Thymus (tissue), 11 donors: ENCODE measurements at regions not wholly inside any gene's neighbourhood (a gene's known extent, or its start where the extent isn't known, plus 50 kb on each side); places are given as distances from the start of the nearest gene placed in this dataset.
"Not testable (repeated sequence)": the region's sequence is repeated elsewhere in the genome, so short reads cannot be mapped to it uniquely, and the experiment has no call there.

Experiments used
- DNase-seq, 9 donors: peaks; one replicate each; pipeline ENCODE4 v3.0.0-alpha.2; 2013; ENCODE audit warnings: low spot score in 9 of 9, low read depth in 6 of 9, missing footprints in 1 of 9
- H3K27ac ChIP-seq, 2 donors: one replicate each; pipeline ENCODE4 v1.5.1; 2013; ENCODE audit warnings: control low read depth in 1 of 2, low read depth in 1 of 2, low read length in 1 of 2, mild to moderate bottlenecking in 1 of 2, moderate library complexity in 1 of 2
- H3K27me3 ChIP-seq, 2 donors: one replicate each; pipeline ENCODE4 v1.5.1; 2013; ENCODE audit warnings: low read length in 1 of 2; ENCODE audit not compliant: control insufficient read depth in 2 of 2, insufficient read depth in 1 of 2
- H3K36me3 ChIP-seq, 2 donors: one replicate each; pipeline ENCODE4 v1.5.1; 2013; ENCODE audit warnings: low read length in 1 of 2, mild to moderate bottlenecking in 1 of 2, moderate library complexity in 1 of 2; ENCODE audit not compliant: control insufficient read depth in 2 of 2, insufficient read depth in 2 of 2
- H3K4me1 ChIP-seq, 2 donors: one replicate each; pipeline ENCODE4 v1.5.1; 2013; ENCODE audit warnings: low read length in 2 of 2; ENCODE audit not compliant: control insufficient read depth in 2 of 2, insufficient read depth in 2 of 2
- H3K4me3 ChIP-seq, 2 donors: one replicate each; pipeline ENCODE4 v1.5.1; 2013; ENCODE audit warnings: low read length in 2 of 2, control low read depth in 1 of 2, mild to moderate bottlenecking in 1 of 2
- H3K9me3 ChIP-seq, 2 donors: one replicate each; pipeline ENCODE4 v1.5.1; 2013; ENCODE audit warnings: low read length in 1 of 2, mild to moderate bottlenecking in 1 of 2; ENCODE audit not compliant: control insufficient read depth in 2 of 2, insufficient read depth in 1 of 2
- WGBS: extraction: QIAGEN DNeasy Blood & Tissue Kit; methylation state at CpG from one replicate; pipeline ENCODE4 v1.1.7; 2013; 5-methylcytosine and 5-hydroxymethylcytosine counted together
- donor health status: healthy.

GRCh38 chr6:77089776-77090175, 373.5 kb downstream of the HTR1B start:
- DNase-seq, result no peak
- H3K36me3 ChIP-seq, result no peaks in the 10 kb centered on the region
- no peaks in the 10 kb centered on the region for H3K4me1 ChIP-seq
- H3K27me3 ChIP-seq, result no peaks in the 10 kb centered on the region
- no peak overlapping the region for H3K4me3 ChIP-seq
- H3K9me3 ChIP-seq, result no peaks in the 10 kb centered on the region
- no peak overlapping the region for H3K27ac ChIP-seq

- not testable (repeated sequence) for H3K9me3 ChIP-seq, DNase-seq, H3K27ac ChIP-seq, H3K4me3 ChIP-seq, H3K4me1 ChIP-seq, H3K36me3 ChIP-seq, H3K27me3 ChIP-seq
- 94% methylated on average over 18 of the region's 19 CpGs for WGBS
Observed at GRCh38 chr6:77087794-77088318, 375.4 kb downstream of the HTR1B start.

GRCh38 chr6:77074037-77074713, 389.1 kb downstream of the HTR1B start:
- no peaks in the 10 kb centered on the region for H3K4me1 ChIP-seq
- H3K27me3 ChIP-seq, result no peaks in the 10 kb centered on the region
- no peak overlapping the region for H3K27ac ChIP-seq
- no peaks in the 10 kb centered on the region for H3K36me3 ChIP-seq
- WGBS, result 88% methylated on average over 7 of the region's 7 CpGs
- H3K9me3 ChIP-seq, result no peaks in the 10 kb centered on the region
- H3K4me3 ChIP-seq, result no peak overlapping the region
- no peak for DNase-seq

GRCh38 chr6:77073410-77073760, 389.9 kb downstream of the HTR1B start:
- Histone ChIP-seq H3K36me3 (no peaks in the 10 kb centered on the region), H3K4me3 (no peak overlapping the region), H3K27me3 (no peaks in the 10 kb centered on the region), H3K9me3 (no peaks in the 10 kb centered on the region), H3K27ac (no peak overlapping the region), H3K4me1 (no peaks in the 10 kb centered on the region)
- no peak for DNase-seq
- 60% methylated on average over 1 of the region's 1 CpG for WGBS

GRCh38 chr6:77072694-77073409, 390.4 kb downstream of the HTR1B start:
- Histone ChIP-seq H3K4me3 (no peak overlapping the region), H3K27ac (no peak overlapping the region), H3K9me3 (no peaks in the 10 kb centered on the region), H3K4me1 (no peaks in the 10 kb centered on the region), H3K27me3 (no peaks in the 10 kb centered on the region), H3K36me3 (no peaks in the 10 kb centered on the region)
- no peak for DNase-seq
- WGBS, result 91% methylated on average over 4 of the region's 4 CpGs

GRCh38 chr6:77063494-77063893, 399.8 kb downstream of the HTR1B start:
- DNase-seq, result no peak
- Histone ChIP-seq H3K4me3 (no peak overlapping the region), H3K4me1 (no peaks in the 10 kb centered on the region), H3K27me3 (no peaks in the 10 kb centered on the region), H3K9me3 (peaks cover 0 to 10% of the 10 kb centered on the region in 2 donors), H3K27ac (no peak overlapping the region), H3K36me3 (no peaks in the 10 kb centered on the region)
- WGBS, result 91% methylated on average over 4 of the region's 4 CpGs

- H3K27ac ChIP-seq, result no peak overlapping the region
- H3K4me1 ChIP-seq, result no peaks in the 10 kb centered on the region
- no peaks in the 10 kb centered on the region for H3K27me3 ChIP-seq
- peaks cover 0 to 4% of the 10 kb centered on the region in 2 donors for H3K9me3 ChIP-seq
- DNase-seq, result no peak
- H3K4me3 ChIP-seq, result no peak overlapping the region
- 95% methylated on average over 4 of the region's 4 CpGs for WGBS
- H3K36me3 ChIP-seq, result no peaks in the 10 kb centered on the region
Observed at GRCh38 chr6:77055711-77056110, 407.6 kb downstream of the HTR1B start.

GRCh38 chr6:77040568-77041195, 422.6 kb downstream of the HTR1B start:
- peaks cover 2 to 10% of the 10 kb centered on the region in 2 donors for H3K9me3 ChIP-seq
- 91% methylated on average over 3 of the region's 3 CpGs for WGBS
- H3K4me3 ChIP-seq, result no peak overlapping the region
- H3K36me3 ChIP-seq, result no peaks in the 10 kb centered on the region
- no peak overlapping the region for H3K27ac ChIP-seq
- DNase-seq, result no peak
- no peaks in the 10 kb centered on the region for H3K27me3 ChIP-seq
- H3K4me1 ChIP-seq, result no peaks in the 10 kb centered on the region

- WGBS, result 82% methylated on average over 3 of the region's 3 CpGs
- Histone ChIP-seq H3K27me3 (no peaks in the 10 kb centered on the region), H3K4me1 (no peaks in the 10 kb centered on the region), H3K36me3 (no peaks in the 10 kb centered on the region), H3K27ac (no peak overlapping the region), H3K9me3 (peaks cover 2 to 10% of the 10 kb centered on the region in 2 donors), H3K4me3 (no peak overlapping the region)
- DNase-seq, result no peak
Observed at GRCh38 chr6:77038807-77039206, 424.5 kb downstream of the HTR1B start.
